Panc1 (cell line): ENCODE measurements at regions not wholly inside any gene's neighbourhood (a gene's known extent, or its start where the extent isn't known, plus 50 kb on each side); places are given as distances from the start of the nearest gene placed in this dataset.

Experiments used
- ATAC-seq: fragments of 200-7000 bp; cut with Tn5 transposase; 2 replicates; pipeline ENCODE4 v1.9.1; 2020; ENCODE audit warnings: mild to moderate bottlenecking, moderate library complexity
- BruUV-seq: library from RNA; stranded (reverse); fragments of 400-500 nt; replicated peaks from 2 replicates; lab custom pipeline; 2021; lab: Mats Ljungman, UMichigan
- CTCF ChIA-PET: fragments of 300-600 bp; sonication (Branson Sonifier 250); formaldehyde crosslinking; loops from one replicate; lab custom pipeline; 2022; ENCODE audit warnings: antibody characterized with exemption; lab: Charles Lee
- POLR2A ChIA-PET: fragments of 300-600 bp; sonication (Branson Sonifier 250); formaldehyde crosslinking; loops from one replicate; lab custom pipeline; 2022; ENCODE audit warnings: antibody characterized with exemption; lab: Charles Lee
- DNase-seq: peaks from one replicate; pipeline ENCODE4 v3.0.0-alpha.2; 2010; ENCODE audit warnings: low read depth, low spot score
- H3K27ac ChIP-seq: 2 replicates; pipeline ENCODE4 v1.5.1; 2011; ENCODE audit warnings: mild to moderate bottlenecking, low read length, inconsistent platforms
- H3K27me3 ChIP-seq: fragments of 200-500 bp; sonication (Bioruptor generic); 2 replicates; pipeline ENCODE4 v1.6.0; 2014; ENCODE audit warnings: low read length, inconsistent platforms; ENCODE audit not compliant: control insufficient read depth, insufficient read depth
- H3K36me3 ChIP-seq: fragments of 200-500 bp; sonication (Bioruptor generic); 2 replicates; pipeline ENCODE4 v1.5.1; 2014; ENCODE audit warnings: inconsistent platforms, mild to moderate bottlenecking, low read length, moderate library complexity; ENCODE audit not compliant: control insufficient read depth, insufficient read depth
- H3K4me1 ChIP-seq: 2 replicates; pipeline ENCODE4 v1.5.1; 2011; ENCODE audit warnings: inconsistent platforms, mild to moderate bottlenecking, low read length, moderate library complexity; ENCODE audit not compliant: control insufficient read depth, insufficient read depth
- H3K4me3 ChIP-seq, 2 experiments: 2 replicates each; pipeline ENCODE4 v1.5.1; 2011 to 2012; ENCODE audit warnings: low read depth in 2 of 2, low read length in 2 of 2, mild to moderate bottlenecking in 2 of 2, inconsistent platforms in 1 of 2, moderate library complexity in 1 of 2
- H3K9me3 ChIP-seq: fragments of 200-500 bp; sonication (Bioruptor generic); 2 replicates; pipeline ENCODE4 v1.5.1; 2014; ENCODE audit warnings: low read depth, mild to moderate bottlenecking, inconsistent platforms, low read length, moderate library complexity; ENCODE audit not compliant: control insufficient read depth, insufficient read depth
- CTCF ChIP-seq: fragments of 450-650 bp; IDR thresholded peaks from 2 replicates; pipeline ENCODE4 v1.5.1; 2017; ENCODE audit warnings: mild to moderate bottlenecking
- POLR2AphosphoS5 ChIP-seq: IDR thresholded peaks from 2 replicates; pipeline ENCODE4 v1.6.1; 2012; ENCODE audit warnings: mild to moderate bottlenecking, low read depth, low read length, moderate library complexity
- REST ChIP-seq, 2 experiments: IDR thresholded peaks; 2 replicates each; pipeline ENCODE4 v1.6.1; 2011 to 2012; ENCODE audit warnings: low read depth in 2 of 2, control low read depth in 1 of 2, low read length in 1 of 2, mild to moderate bottlenecking in 1 of 2, moderate library complexity in 1 of 2; ENCODE audit not compliant: insufficient read depth in 1 of 2
- SIN3A ChIP-seq: IDR thresholded peaks from 2 replicates; pipeline ENCODE4 v1.6.1; 2012; ENCODE audit warnings: low read depth, mild to moderate bottlenecking, low read length, moderate library complexity, borderline replicate concordance; ENCODE audit not compliant: insufficient read depth
- TCF7L2 ChIP-seq: IDR thresholded peaks from 2 replicates; pipeline ENCODE4 v1.6.1; 2011; ENCODE audit warnings: mild to moderate bottlenecking, low read depth, low read length, inconsistent platforms
- in situ Hi-C: cut with HindIII; loops from 2 replicates; pipeline ENCODE4 v1.10.0; 2016; ENCODE audit warnings: low sequenced_read_pairs, low pct_unique_long_range_greater_than_20kb
- intact Hi-C: fragments of 100-400 bp; cut with micrococcal nuclease; formaldehyde crosslinking; loops from one replicate; pipeline ENCODE4 v1.10.0; 2022; ENCODE audit not compliant: unreplicated experiment

- in situ Hi-C loops (no loop called here), intact Hi-C loops (no loop called here)
- no peak for TF ChIP-seq POLR2AphosphoS5
- no peak for TF ChIP-seq SIN3A
- TF ChIP-seq CTCF, result no peak
- TF ChIP-seq REST (IDR thresholded peaks at IDR 0.05; ENCODE audit: insufficient read depth in 1 of 2, low read depth in 2 of 2, low read length in 1 of 2), result no peak
- no peak for TF ChIP-seq TCF7L2
- Histone ChIP-seq H3K4me3 (no peak overlapping the region), H3K9me3 (no peaks in the 10 kb centered on the region), H3K4me1 (no peaks in the 10 kb centered on the region), H3K36me3 (no peaks in the 10 kb centered on the region), H3K27me3 (no peaks in the 10 kb centered on the region), H3K27ac (no peak overlapping the region)
- no TSS peak for BruUV-seq
- ChIA-PET CTCF (no interaction called here), POLR2A (no interaction called here)
- ATAC-seq (no peak), DNase-seq (no peak)
Observed at GRCh38 chr2:220789961-220790360, 782.1 kb downstream of the EPHA4 start.

GRCh38 chr2:220795705-220796104 is 776.4 kb downstream of the EPHA4 start:
- no peak for DNase-seq
- ChIA-PET POLR2A (no interaction called here), CTCF (no interaction called here)
- TF ChIP-seq POLR2AphosphoS5 (no peak), SIN3A (no peak), REST (IDR thresholded peaks at IDR 0.05; ENCODE audit: insufficient read depth in 1 of 2, low read depth in 2 of 2, low read length in 1 of 2) (no peak), CTCF (no peak), TCF7L2 (no peak)
- Histone ChIP-seq H3K36me3 (no peaks in the 10 kb centered on the region), H3K4me3 (no peak overlapping the region), H3K4me1 (no peaks in the 10 kb centered on the region), H3K9me3 (no peaks in the 10 kb centered on the region), H3K27me3 (no peaks in the 10 kb centered on the region), H3K27ac (no peak overlapping the region)
- no peak for ATAC-seq
- intact Hi-C loops (no loop called here), in situ Hi-C loops (no loop called here)
- no TSS peak for BruUV-seq
